ENCODE measurements at regions not wholly inside any gene's neighbourhood (a gene's known extent, or its start where the extent isn't known, plus 50 kb on each side); places are given as distances from the start of the nearest gene placed in this dataset.

- TF ChIP-seq, protein P1, sequence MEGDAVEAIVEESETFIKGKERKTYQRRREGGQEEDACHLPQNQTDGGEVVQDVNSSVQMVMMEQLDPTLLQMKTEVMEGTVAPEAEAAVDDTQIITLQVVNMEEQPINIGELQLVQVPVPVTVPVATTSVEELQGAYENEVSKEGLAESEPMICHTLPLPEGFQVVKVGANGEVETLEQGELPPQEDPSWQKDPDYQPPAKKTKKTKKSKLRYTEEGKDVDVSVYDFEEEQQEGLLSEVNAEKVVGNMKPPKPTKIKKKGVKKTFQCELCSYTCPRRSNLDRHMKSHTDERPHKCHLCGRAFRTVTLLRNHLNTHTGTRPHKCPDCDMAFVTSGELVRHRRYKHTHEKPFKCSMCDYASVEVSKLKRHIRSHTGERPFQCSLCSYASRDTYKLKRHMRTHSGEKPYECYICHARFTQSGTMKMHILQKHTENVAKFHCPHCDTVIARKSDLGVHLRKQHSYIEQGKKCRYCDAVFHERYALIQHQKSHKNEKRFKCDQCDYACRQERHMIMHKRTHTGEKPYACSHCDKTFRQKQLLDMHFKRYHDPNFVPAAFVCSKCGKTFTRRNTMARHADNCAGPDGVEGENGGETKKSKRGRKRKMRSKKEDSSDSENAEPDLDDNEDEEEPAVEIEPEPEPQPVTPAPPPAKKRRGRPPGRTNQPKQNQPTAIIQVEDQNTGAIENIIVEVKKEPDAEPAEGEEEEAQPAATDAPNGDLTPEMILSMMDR (IDR thresholded peaks at IDR 0.05; ENCODE audit: insufficient read depth, low read depth, low read length): no peak
- no peak for TF ChIP-seq EZH2 (IDR thresholded peaks at IDR 0.05; ENCODE audit: insufficient read depth, low read length)
Observed at GRCh38 chr7:94266238-94266644, 128.5 kb upstream of the COL1A2 start.

Measured in astrocyte (in vitro differentiated cells and primary cell).